A673 (cell line): ENCODE measurements at regions not wholly inside any gene's neighbourhood (a gene's known extent, or its start where the extent isn't known, plus 50 kb on each side); places are given as distances from the start of the nearest gene placed in this dataset.

Experiments
- EZH2 ChIP-seq: fragments of 200-600 bp; sonication (generic); IDR thresholded peaks from 2 replicates; pipeline ENCODE4 v1.6.1; 2017; ENCODE audit warnings: borderline replicate concordance, low read depth, mild to moderate bottlenecking, mixed read lengths, antibody characterized with exemption, low read length; ENCODE audit not compliant: poor library complexity, severe bottlenecking
- TF ChIP-seq, protein P1 (sequence below): fragments of 300-800, 200-600 bp; sonication (generic); conservative IDR thresholded peaks from 2 replicates; pipeline ENCODE4 v1.5.1; 2017; ENCODE audit warnings: low read depth, mild to moderate bottlenecking, antibody characterized with exemption, low read length, moderate library complexity, mixed read lengths

- TF ChIP-seq, protein P1, sequence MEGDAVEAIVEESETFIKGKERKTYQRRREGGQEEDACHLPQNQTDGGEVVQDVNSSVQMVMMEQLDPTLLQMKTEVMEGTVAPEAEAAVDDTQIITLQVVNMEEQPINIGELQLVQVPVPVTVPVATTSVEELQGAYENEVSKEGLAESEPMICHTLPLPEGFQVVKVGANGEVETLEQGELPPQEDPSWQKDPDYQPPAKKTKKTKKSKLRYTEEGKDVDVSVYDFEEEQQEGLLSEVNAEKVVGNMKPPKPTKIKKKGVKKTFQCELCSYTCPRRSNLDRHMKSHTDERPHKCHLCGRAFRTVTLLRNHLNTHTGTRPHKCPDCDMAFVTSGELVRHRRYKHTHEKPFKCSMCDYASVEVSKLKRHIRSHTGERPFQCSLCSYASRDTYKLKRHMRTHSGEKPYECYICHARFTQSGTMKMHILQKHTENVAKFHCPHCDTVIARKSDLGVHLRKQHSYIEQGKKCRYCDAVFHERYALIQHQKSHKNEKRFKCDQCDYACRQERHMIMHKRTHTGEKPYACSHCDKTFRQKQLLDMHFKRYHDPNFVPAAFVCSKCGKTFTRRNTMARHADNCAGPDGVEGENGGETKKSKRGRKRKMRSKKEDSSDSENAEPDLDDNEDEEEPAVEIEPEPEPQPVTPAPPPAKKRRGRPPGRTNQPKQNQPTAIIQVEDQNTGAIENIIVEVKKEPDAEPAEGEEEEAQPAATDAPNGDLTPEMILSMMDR, result no peak
- no peak for TF ChIP-seq EZH2
These were observed 136.0 kb downstream of the FBXO4 start for GRCh38 chr5:42061121-42061520.
